Fibroblast of lung (primary cell): ENCODE measurements at regions not wholly inside any gene's neighbourhood (a gene's known extent, or its start where the extent isn't known, plus 50 kb on each side); places are given as distances from the start of the nearest gene placed in this dataset.

ENCODE experiments used
- EZH2 ChIP-seq: IDR thresholded peaks from 2 replicates; pipeline ENCODE4 v1.5.1; 2012; ENCODE audit warnings: low read length, control low read depth, mild to moderate bottlenecking; ENCODE audit errors: missing control alignments
- TF ChIP-seq, protein P1 (sequence below), 2 donors: IDR thresholded peaks in 1 of 2; conservative IDR thresholded peaks in 1 of 2; 1 replicate in 1 of 2; 2 replicates in 1 of 2; pipeline ENCODE4 v1.5.1; 2011 to 2012; ENCODE audit warnings: low read length in 2 of 2, control low read depth in 1 of 2, inconsistent platforms in 1 of 2, low read depth in 1 of 2, mild to moderate bottlenecking in 1 of 2

DNA sequence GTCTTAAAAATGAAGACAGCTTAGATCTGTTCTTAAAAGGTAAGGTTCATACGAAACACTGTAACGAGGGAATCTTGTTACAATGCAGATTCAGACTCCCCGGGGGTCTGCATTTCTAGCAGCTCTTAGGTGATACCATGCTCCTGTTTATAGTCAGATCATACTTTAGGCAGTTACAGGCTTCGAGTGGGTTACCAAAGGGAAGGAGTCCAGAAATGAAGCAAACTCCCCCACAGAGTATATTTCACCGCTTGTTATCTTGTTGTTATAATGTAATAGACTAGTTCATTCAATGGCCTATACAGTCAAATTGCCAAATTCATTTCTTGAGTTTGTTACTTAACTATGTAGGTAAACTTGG lies 601.1 kb downstream of the USP25 start:
- TF ChIP-seq, protein P1, sequence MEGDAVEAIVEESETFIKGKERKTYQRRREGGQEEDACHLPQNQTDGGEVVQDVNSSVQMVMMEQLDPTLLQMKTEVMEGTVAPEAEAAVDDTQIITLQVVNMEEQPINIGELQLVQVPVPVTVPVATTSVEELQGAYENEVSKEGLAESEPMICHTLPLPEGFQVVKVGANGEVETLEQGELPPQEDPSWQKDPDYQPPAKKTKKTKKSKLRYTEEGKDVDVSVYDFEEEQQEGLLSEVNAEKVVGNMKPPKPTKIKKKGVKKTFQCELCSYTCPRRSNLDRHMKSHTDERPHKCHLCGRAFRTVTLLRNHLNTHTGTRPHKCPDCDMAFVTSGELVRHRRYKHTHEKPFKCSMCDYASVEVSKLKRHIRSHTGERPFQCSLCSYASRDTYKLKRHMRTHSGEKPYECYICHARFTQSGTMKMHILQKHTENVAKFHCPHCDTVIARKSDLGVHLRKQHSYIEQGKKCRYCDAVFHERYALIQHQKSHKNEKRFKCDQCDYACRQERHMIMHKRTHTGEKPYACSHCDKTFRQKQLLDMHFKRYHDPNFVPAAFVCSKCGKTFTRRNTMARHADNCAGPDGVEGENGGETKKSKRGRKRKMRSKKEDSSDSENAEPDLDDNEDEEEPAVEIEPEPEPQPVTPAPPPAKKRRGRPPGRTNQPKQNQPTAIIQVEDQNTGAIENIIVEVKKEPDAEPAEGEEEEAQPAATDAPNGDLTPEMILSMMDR (conservative IDR thresholded peaks at IDR 0.05 in 1 of 2, IDR thresholded peaks at IDR 0.05 in 1 of 2; ENCODE audit: low read depth in 1 of 2, low read length in 2 of 2) = no peak
- no peak for TF ChIP-seq EZH2
